GM12892 (cell line): ENCODE measurements at regions not wholly inside any gene's neighbourhood (a gene's known extent, or its start where the extent isn't known, plus 50 kb on each side); places are given as distances from the start of the nearest gene placed in this dataset.

Experiments
- DNase-seq: peaks from one replicate; pipeline ENCODE4 v3.0.0; 2011; ENCODE audit not compliant: insufficient read length
- FAIRE-seq: peaks from 2 replicates; lab custom pipeline; 2011; peaks lifted over from hg19 to GRCh38; lab: Jason Lieb, UNC
- POLR2A ChIP-seq: IDR thresholded peaks from 2 replicates; pipeline ENCODE4 v1.6.1; 2011; ENCODE audit warnings: low read depth, low read length, control low read depth
- POLR2AphosphoS5 ChIP-seq: IDR thresholded peaks from 2 replicates; pipeline ENCODE4 v1.6.1; 2011; ENCODE audit warnings: low read depth, low read length, control low read depth
- TAF1 ChIP-seq: IDR thresholded peaks from 2 replicates; pipeline ENCODE4 v1.6.1; 2011; ENCODE audit warnings: low read depth, mild to moderate bottlenecking, control low read depth, low read length, borderline replicate concordance

DNA sequence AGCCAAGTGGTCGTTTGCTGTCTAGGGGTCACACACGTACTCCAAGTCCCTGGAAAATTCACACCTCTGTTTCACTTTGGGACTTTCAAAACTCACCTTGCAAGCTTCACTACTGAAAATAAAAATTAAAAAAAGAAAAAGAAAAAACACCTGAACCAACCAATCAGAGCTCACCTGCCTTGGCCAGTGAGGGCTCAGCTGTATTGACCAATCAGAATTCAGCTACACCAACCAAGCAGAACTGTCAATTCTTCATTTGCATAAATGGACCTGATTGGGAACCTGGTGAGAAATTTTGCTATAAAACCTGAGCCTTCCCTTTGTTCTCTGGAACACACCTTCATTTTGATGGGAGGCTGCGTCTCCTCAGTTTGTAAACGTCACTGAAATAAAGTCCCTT is 176.4 kb downstream of the TTC32 start:
- DNase-seq (no peak), FAIRE-seq (no peak)
- TF ChIP-seq POLR2AphosphoS5: no peak
- TF ChIP-seq POLR2A: no peak
- no peak for TF ChIP-seq TAF1

DNA sequence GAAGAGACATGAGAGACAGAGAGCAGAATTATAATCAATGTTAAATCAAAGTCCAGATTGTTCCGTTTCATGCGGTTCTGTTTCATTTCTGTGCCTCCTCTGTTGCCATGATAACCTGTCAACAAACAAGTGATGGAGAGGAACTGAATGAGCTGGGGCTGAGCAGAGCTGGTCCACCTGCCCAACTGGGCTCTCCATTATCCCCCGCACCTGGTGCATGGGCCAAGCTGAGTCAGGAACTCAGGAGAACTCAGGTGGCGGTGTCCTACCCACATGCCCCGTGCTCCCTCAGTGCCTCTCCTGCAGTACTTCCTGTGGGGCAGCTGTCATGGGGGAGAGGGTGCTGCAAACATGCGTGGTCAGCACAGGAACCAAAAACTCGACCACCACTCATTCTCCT is 178.8 kb downstream of the TTC32 start:
- no peak for DNase-seq
- no peak for FAIRE-seq
- TF ChIP-seq POLR2A (no peak), POLR2AphosphoS5 (no peak), TAF1 (no peak)

DNA sequence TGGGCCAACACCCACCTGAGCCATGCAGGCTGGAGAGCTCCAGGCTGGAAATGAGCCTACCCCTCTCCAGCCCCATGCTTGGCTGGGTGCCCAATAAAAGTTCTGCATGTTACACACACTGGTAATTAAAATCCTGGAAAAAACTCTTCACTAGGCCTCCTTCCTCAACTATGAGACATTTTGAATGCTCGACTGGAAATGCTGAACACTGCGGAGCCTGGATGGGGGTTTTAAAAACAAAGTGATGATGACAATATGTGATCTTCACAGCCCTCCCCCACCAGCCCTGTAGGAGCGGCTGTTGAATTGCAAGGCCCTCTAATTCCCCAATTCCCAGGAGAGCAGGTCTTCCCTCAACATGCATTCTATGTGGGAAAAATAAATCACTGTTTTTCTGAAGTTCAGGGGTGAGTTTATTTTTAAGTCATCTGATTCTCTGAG is 179.2 kb downstream of the TTC32 start:
- no peak for TF ChIP-seq POLR2AphosphoS5
- no peak for TF ChIP-seq TAF1
- TF ChIP-seq POLR2A: no peak
- no peak for FAIRE-seq
- no peak for DNase-seq

DNA sequence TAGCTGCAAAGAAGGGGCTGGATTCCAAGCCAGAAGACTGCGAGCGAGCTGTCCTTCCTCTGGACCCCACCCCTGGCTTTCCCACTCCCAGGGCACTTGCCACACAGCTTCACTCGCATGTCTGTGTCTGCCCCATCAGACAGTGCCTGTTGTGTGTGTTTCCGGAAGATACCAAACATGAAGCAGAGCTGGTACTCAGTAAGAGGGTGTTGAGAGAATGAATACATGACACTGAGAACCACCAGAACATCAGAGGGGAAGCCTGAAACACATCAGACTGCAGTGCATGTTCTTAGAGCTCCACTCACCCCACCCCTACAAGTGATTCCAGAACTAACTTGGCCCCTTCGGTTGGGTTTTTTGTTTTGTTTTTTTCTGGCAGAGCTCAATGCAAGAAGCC is 181.5 kb downstream of the TTC32 start:
- no peak for TF ChIP-seq POLR2A
- no peak for TF ChIP-seq POLR2AphosphoS5
- TF ChIP-seq TAF1: no peak
- FAIRE-seq (no peak), DNase-seq (no peak)

DNA sequence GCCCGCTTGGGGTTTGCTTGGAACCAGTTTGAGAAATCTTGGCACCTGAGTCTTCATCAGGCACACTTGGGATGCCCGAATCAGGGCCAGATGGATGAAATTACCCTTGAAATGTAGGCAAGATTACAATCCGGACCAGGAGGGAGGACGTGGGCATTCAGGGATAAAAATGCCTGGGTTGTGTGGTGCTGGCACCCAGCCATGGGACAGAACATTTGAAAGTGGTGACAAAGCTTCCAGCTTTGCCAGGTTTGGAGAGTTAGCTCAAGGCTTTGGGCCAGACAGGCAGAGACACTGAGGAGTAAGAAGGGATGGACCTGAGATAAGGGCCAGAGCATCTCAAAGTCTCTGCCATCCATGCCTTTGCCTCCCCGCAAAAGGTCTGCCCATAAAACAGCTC is 182.2 kb downstream of the TTC32 start:
- DNase-seq (no peak), FAIRE-seq (no peak)
- TF ChIP-seq POLR2A (no peak), TAF1 (no peak), POLR2AphosphoS5 (no peak)

DNA sequence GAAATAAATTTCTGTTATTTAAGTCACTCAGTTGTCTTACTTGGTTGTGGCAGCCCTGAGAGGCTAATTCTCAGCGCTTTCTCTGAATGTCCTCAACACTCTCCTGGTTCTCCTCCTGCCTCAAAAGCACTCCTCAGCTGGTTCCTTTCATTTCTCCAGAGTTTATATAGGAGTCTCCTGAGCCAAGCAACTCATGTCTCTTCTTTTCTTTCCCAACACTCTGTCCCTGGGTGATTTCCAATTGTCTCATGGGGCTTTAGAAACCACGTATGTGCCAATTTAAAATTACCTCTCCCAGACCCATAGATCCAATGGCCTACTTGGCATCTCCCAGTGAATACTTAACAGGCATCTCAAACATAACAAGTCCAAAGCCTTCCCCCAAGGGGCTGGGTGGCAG is 184.3 kb downstream of the TTC32 start:
- no peak for DNase-seq
- TF ChIP-seq TAF1 (no peak), POLR2AphosphoS5 (no peak), POLR2A (no peak)
- no peak for FAIRE-seq

DNA sequence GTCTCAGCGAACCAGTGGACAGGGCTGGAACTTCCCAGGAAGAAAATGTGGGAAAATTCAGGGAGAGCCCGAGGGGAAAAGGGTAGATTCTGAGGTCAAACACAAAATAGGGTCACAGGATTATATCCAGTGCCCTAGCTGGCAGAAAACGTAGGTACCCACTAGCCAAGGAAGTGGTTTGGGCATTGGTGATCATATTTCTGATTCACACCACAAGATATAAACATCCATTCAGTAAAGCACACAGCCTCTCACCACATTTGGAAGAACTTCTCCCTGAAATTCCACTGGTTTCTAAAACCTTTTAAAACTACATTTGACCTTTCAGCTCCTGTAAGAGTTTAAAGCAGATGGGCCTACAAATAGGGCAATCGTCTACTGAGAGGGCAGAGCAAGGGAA is 186.9 kb downstream of the TTC32 start:
- no peak for FAIRE-seq

DNA sequence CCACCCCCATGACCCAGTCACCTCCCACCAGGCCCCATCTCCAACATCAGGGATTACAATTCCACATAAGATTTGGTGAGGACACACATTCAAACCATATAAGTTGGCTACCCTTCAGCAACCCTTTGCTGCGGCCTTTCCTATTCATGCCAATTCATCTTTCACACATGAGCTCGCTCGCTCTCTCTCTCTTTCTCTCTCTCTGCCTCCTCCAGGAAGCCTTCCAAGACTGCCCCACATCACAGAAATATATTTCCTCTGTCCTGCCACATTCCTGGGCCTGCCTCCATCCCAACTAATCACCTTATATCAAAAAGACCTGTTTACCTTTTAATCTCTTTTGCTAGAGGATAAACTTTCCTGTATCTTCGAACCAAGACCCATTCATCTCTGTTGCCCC is 188.9 kb downstream of the TTC32 start:
- DNase-seq: no peak
- no peak for FAIRE-seq
- TF ChIP-seq POLR2AphosphoS5: no peak
- TF ChIP-seq TAF1: no peak
- TF ChIP-seq POLR2A: no peak

More for the DNA sequence above, 186.9 kb downstream of the TTC32 start:
- no peak for DNase-seq
- TF ChIP-seq TAF1 (no peak), POLR2AphosphoS5 (no peak), POLR2A (no peak)

DNA sequence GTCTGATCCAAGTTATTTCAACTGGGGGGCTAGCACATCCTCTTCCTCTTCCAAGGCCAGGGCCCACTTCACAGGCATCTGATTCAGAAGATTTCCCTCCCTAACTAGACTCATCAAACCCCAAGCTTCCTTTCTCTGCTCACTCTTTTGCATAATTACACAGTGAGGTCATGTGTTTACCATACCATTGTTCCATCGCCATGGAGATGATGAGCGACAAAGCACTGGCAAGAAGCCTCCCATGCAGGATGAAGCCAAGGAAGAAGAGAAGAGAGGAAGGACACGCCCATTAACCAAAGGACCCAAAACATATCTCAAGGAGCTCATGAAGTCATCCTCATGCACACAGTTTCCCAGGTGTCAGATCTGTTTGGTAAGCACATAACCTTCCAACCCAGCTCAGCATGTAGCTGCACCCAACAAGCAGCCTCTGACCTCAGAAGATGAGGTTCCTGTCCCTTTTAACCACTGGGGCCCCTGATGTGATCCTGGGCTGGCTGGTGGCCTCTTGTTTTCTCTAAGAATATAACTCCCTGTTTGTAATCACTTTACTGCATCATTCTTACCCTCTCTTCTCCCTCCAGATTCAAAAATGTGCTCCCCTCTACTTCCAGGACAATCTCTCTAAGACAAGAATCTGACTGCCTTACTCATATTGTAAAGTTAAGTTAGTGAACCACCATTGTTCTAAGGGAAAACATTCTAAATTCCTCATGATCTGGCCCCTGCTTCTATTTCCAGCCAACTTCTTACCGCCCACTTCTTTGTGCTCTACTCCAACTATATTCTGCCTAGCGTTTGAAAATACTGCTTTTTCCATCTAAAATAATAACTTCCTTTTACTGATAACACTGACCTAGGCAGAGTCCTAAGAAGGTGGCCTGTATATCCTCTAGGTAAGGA is 190.1 kb downstream of the TTC32 start:
- FAIRE-seq: no peak
- no peak for DNase-seq
- no peak for TF ChIP-seq POLR2AphosphoS5
- no peak for TF ChIP-seq TAF1
- no peak for TF ChIP-seq POLR2A

DNA sequence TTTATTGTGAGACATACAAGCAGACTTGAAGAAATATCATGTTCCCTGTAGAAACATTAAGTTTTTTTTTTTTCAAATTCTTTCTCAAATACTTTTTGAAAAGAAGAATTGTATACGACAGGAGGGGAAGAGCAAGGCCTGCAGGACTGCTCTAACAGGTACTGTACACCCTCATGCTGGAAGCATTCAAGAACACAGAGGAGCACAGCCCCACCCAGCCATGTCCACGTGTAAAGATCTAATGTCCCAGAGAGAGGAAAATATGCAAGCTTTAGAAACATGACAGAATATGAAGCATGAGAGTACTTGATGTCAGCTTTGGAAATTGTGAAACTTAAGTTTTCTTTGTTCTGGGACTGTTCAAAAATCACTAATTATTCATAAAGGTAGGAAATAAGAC is 191.6 kb downstream of the TTC32 start:
- TF ChIP-seq POLR2A (no peak), POLR2AphosphoS5 (no peak), TAF1 (no peak)
- DNase-seq (no peak), FAIRE-seq (no peak)

DNA sequence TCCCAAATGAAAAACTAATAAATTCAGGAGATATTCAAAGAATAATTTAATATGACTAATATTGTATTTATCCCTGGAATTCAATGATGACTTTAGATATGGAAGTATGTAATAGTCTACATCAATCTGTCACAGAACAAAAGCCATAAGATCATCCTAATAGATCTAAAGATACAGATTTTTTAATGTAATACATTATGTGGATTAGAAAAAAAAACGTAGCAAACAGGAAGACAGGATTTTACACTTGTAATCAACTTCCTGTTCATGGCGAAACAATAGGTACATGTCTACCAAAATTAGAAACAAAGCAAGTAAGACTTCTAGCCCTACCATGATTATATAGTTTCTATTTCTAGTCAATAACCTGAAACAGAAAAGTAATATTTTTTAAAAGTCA is 192.2 kb downstream of the TTC32 start:
- no peak for DNase-seq
- FAIRE-seq: no peak
- TF ChIP-seq POLR2A (no peak), POLR2AphosphoS5 (no peak), TAF1 (no peak)

DNA sequence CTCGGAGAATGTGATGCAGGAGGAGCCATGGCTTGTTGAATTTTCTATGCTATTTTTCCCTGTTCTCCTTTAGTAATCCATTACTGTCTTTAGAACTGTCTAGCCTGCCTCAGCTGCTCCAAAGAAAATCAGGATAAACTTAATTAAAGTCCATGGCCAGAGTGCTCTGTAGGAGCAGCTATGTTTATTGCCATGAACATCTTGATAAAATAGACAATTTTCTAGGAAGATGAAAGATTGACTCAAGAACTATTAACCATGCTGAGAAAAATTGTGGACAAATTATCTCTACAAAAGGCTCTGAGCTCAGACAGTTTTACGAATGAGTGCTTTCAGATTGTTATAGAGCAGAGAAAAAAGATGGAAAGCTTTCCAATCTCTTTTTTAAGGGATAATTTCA is 193.0 kb downstream of the TTC32 start:
- no peak for TF ChIP-seq TAF1
- TF ChIP-seq POLR2A: no peak
- TF ChIP-seq POLR2AphosphoS5: no peak

More for the DNA sequence above, 193.0 kb downstream of the TTC32 start:
- DNase-seq (no peak), FAIRE-seq (no peak)
